OCI-LY3 (cell line): ENCODE measurements at regions not wholly inside any gene's neighbourhood (a gene's known extent, or its start where the extent isn't known, plus 50 kb on each side); places are given as distances from the start of the nearest gene placed in this dataset.
"Not testable (repeated sequence)": the region's sequence is repeated elsewhere in the genome, so short reads cannot be mapped to it uniquely, and the experiment has no call there.

Experiments used
- H2AFZ ChIP-seq: fragments of 200-600, 300-600 bp; shearing (Covaris generic); 2 replicates; pipeline ENCODE4 v1.6.0; 2014; ENCODE audit warnings: antibody characterized with exemption, low read depth, low read length
- H3K27ac ChIP-seq: fragments of 200-600, 300-600 bp; sonication (generic); 2 replicates; pipeline ENCODE4 v1.5.1; 2014; ENCODE audit warnings: mild to moderate bottlenecking, low read length, moderate library complexity, mixed read lengths
- H3K27me3 ChIP-seq: fragments of 200-600, 300-600 bp; sonication (generic); 2 replicates; pipeline ENCODE4 v1.6.1; 2014; ENCODE audit warnings: low read depth, low read length, mixed read lengths
- H3K36me3 ChIP-seq: fragments of 200-600, 300-600 bp; sonication (generic); replicated peaks from 2 replicates; pipeline ENCODE3; 2014; ENCODE audit warnings: low read depth, low read length, mixed read lengths
- H3K4me1 ChIP-seq: fragments of 300-600, 200-600 bp; sonication (generic); 2 replicates; pipeline ENCODE4 v1.6.1; 2014; ENCODE audit warnings: low read length, mixed read lengths
- H3K4me2 ChIP-seq: fragments of 200-600, 300-600 bp; sonication (generic); 2 replicates; pipeline ENCODE4 v1.6.1; 2014; ENCODE audit warnings: low read length, mixed read lengths
- H3K4me3 ChIP-seq: fragments of 300-600, 200-600 bp; sonication (generic); 2 replicates; pipeline ENCODE4 v1.5.1; 2014; ENCODE audit warnings: antibody characterized with exemption, mild to moderate bottlenecking, low read length, moderate library complexity
- H3K79me2 ChIP-seq: fragments of 300-600, 200-600 bp; shearing (Covaris generic); 2 replicates; pipeline ENCODE4 v1.6.1; 2014; ENCODE audit warnings: mild to moderate bottlenecking, low read length, mixed read lengths
- H3K9ac ChIP-seq: fragments of 300-600, 200-600 bp; shearing (Covaris generic); 2 replicates; pipeline ENCODE4 v1.6.0; 2014; ENCODE audit warnings: mild to moderate bottlenecking, low read length, moderate library complexity
- H3K9me3 ChIP-seq: fragments of 200-600, 300-600 bp; shearing (Covaris generic); 2 replicates; pipeline ENCODE4 v1.6.1; 2014; ENCODE audit warnings: low read length, mixed read lengths; ENCODE audit not compliant: insufficient read depth
- H4K20me1 ChIP-seq: fragments of 200-600, 300-600 bp; sonication (generic); 2 replicates; pipeline ENCODE4 v1.6.1; 2016; ENCODE audit warnings: low read length, mixed read lengths; ENCODE audit not compliant: insufficient read depth
- CTCF ChIP-seq: fragments of 200-600, 300-600 bp; sonication (generic); IDR thresholded peaks from 2 replicates; pipeline ENCODE4 v1.5.1; 2014; ENCODE audit warnings: antibody characterized with exemption, low read length, low read depth
- EZH2phosphoT487 ChIP-seq: fragments of 200-600 bp; shearing (Covaris generic); IDR thresholded peaks from 2 replicates; pipeline ENCODE4 v1.6.1; 2018; ENCODE audit warnings: antibody characterized with exemption, mixed run types, low read depth

GRCh38 chrY:16101815-16102214 is 1577.5 kb downstream of the NLGN4Y start:
- Histone ChIP-seq H4K20me1 (no peaks in the 10 kb centered on the region), H2AFZ (0 out of 2 replicates have a peak overlapping the region, but pooled peaks have one; percentile 20), H3K9me3 (no peaks in the 10 kb centered on the region), H3K79me2 (no peaks in the 10 kb centered on the region), H3K27me3 (no peaks in the 10 kb centered on the region), H3K27ac (peak overlapping the region; percentile 60), H3K4me2 (peak overlapping the region; percentile 53), H3K4me3 (no peak overlapping the region), H3K36me3 (no peaks in the 10 kb centered on the region), H3K9ac (no peak overlapping the region), H3K4me1 (peaks cover 22% of the 10 kb centered on the region)
- TF ChIP-seq CTCF (no peak), EZH2phosphoT487 (no peak)

- H3K4me2 ChIP-seq = no peak overlapping the region
- no peaks in the 10 kb centered on the region for H3K79me2 ChIP-seq
- peaks cover 25% of the 10 kb centered on the region for H3K4me1 ChIP-seq
- H2AFZ ChIP-seq = no peak overlapping the region
- H3K27ac ChIP-seq = no peak overlapping the region
- H3K9me3 ChIP-seq = no peaks in the 10 kb centered on the region
- no peak overlapping the region for H3K4me3 ChIP-seq
- H4K20me1 ChIP-seq = no peaks in the 10 kb centered on the region
- TF ChIP-seq CTCF = no peak
- no peak for TF ChIP-seq EZH2phosphoT487
- no peaks in the 10 kb centered on the region for H3K36me3 ChIP-seq
- H3K9ac ChIP-seq = no peak overlapping the region
- no peaks in the 10 kb centered on the region for H3K27me3 ChIP-seq
Observed at GRCh38 chrY:16106613-16107012, 1582.3 kb downstream of the NLGN4Y start.

- Histone ChIP-seq H3K4me1 (peaks cover 16% of the 10 kb centered on the region), H4K20me1 (no peaks in the 10 kb centered on the region), H3K4me3 (no peak overlapping the region), H3K9ac (no peak overlapping the region), H3K36me3 (no peaks in the 10 kb centered on the region), H3K4me2 (no peak overlapping the region), H3K79me2 (no peaks in the 10 kb centered on the region), H3K9me3 (no peaks in the 10 kb centered on the region), H3K27me3 (no peaks in the 10 kb centered on the region), H2AFZ (no peak overlapping the region), H3K27ac (no peak overlapping the region)
- TF ChIP-seq EZH2phosphoT487 (no peak), CTCF (no peak)
Observed at GRCh38 chrY:16108839-16109238, 1584.5 kb downstream of the NLGN4Y start.

- not testable (repeated sequence) for H3K4me1 ChIP-seq, H3K27ac ChIP-seq, H4K20me1 ChIP-seq, H3K9ac ChIP-seq, H3K9me3 ChIP-seq, H3K27me3 ChIP-seq, H3K4me2 ChIP-seq, H3K36me3 ChIP-seq, H2AFZ ChIP-seq, H3K4me3 ChIP-seq, H3K79me2 ChIP-seq
Observed at GRCh38 chrY:16120096-16120495, 1595.8 kb downstream of the NLGN4Y start.

- Histone ChIP-seq H3K4me3 (no peak overlapping the region), H3K79me2 (no peaks in the 10 kb centered on the region), H2AFZ (no peak overlapping the region), H3K4me1 (no peaks in the 10 kb centered on the region), H3K9me3 (no peaks in the 10 kb centered on the region), H3K27ac (no peak overlapping the region), H4K20me1 (no peaks in the 10 kb centered on the region), H3K36me3 (no peaks in the 10 kb centered on the region), H3K9ac (no peak overlapping the region), H3K27me3 (no peaks in the 10 kb centered on the region), H3K4me2 (no peak overlapping the region)
- TF ChIP-seq CTCF (no peak), EZH2phosphoT487 (no peak)
Observed at GRCh38 chrY:16121988-16122387, 1597.7 kb downstream of the NLGN4Y start.
